Loucy (cell line): ENCODE measurements at regions not wholly inside any gene's neighbourhood (a gene's known extent, or its start where the extent isn't known, plus 50 kb on each side); places are given as distances from the start of the nearest gene placed in this dataset.

ENCODE experiments used
- H2AFZ ChIP-seq: fragments of 200-600 bp; sonication (generic); 2 replicates; pipeline ENCODE4 v1.6.0; 2016; ENCODE audit warnings: antibody characterized with exemption, mild to moderate bottlenecking, low read length, moderate library complexity
- H3F3A ChIP-seq: fragments of 200-600 bp; 2 replicates; pipeline ENCODE4 v1.6.0; 2016; ENCODE audit warnings: antibody characterized with exemption, low read depth, mild to moderate bottlenecking
- H3K27me3 ChIP-seq: fragments of 200-600 bp; sonication (generic); 2 replicates; pipeline ENCODE4 v1.6.1; 2014; ENCODE audit warnings: low read length, mild to moderate bottlenecking; ENCODE audit not compliant: insufficient read depth, poor library complexity, severe bottlenecking
- H3K36me3 ChIP-seq: fragments of 200-600 bp; sonication (generic); 2 replicates; pipeline ENCODE4 v1.6.1; 2016; ENCODE audit warnings: low read length; ENCODE audit not compliant: insufficient read depth
- H3K4me1 ChIP-seq: fragments of 200-600 bp; sonication (generic); 2 replicates; pipeline ENCODE4 v1.5.1; 2014; ENCODE audit warnings: low read length, mild to moderate bottlenecking; ENCODE audit not compliant: insufficient read depth, poor library complexity, severe bottlenecking
- H3K4me2 ChIP-seq: fragments of 200-600 bp; sonication (generic); 2 replicates; pipeline ENCODE4 v1.6.0; 2014; ENCODE audit warnings: antibody characterized with exemption, low read length, low read depth, mild to moderate bottlenecking; ENCODE audit not compliant: poor library complexity, severe bottlenecking
- H3K4me3 ChIP-seq: fragments of 200-600 bp; sonication (generic); 2 replicates; pipeline ENCODE4 v1.5.1; 2014; ENCODE audit warnings: low read length, mild to moderate bottlenecking, mixed read lengths; ENCODE audit not compliant: poor library complexity, severe bottlenecking
- H3K79me2 ChIP-seq: fragments of 200-600 bp; sonication (generic); 2 replicates; pipeline ENCODE4 v1.6.1; 2014; ENCODE audit warnings: low read length; ENCODE audit not compliant: insufficient read depth
- H3K9ac ChIP-seq: fragments of 200-600 bp; sonication (generic); 2 replicates; pipeline ENCODE4 v1.6.0; 2014; ENCODE audit warnings: mild to moderate bottlenecking, low read depth, low read length, moderate library complexity; ENCODE audit not compliant: poor library complexity, severe bottlenecking
- H3K9me2 ChIP-seq: fragments of 200-600 bp; sonication (generic); replicated peaks from 2 replicates; pipeline ENCODE4 v1.6.1; 2016; ENCODE audit warnings: low read depth, low read length, mixed read lengths
- H3K9me3 ChIP-seq: fragments of 200-600 bp; sonication (generic); 2 replicates; pipeline ENCODE4 v1.6.1; 2014; ENCODE audit warnings: mild to moderate bottlenecking, antibody characterized with exemption, low read length, low read depth; ENCODE audit not compliant: insufficient read depth
- H4K20me1 ChIP-seq: fragments of 200-600 bp; sonication (generic); 2 replicates; pipeline ENCODE4 v1.6.0; 2014; ENCODE audit warnings: antibody characterized with exemption, low read length, mild to moderate bottlenecking; ENCODE audit not compliant: insufficient read depth, poor library complexity, severe bottlenecking
- EZH2phosphoT487 ChIP-seq: fragments of 200-600 bp; IDR thresholded peaks from 2 replicates; pipeline ENCODE4 v1.6.1; 2018; ENCODE audit warnings: antibody characterized with exemption, mild to moderate bottlenecking, moderate library complexity, borderline replicate concordance
- TF ChIP-seq, protein P1 (sequence below): fragments of 200-600 bp; sonication (generic); conservative IDR thresholded peaks from 2 replicates; pipeline ENCODE4 v1.5.1; 2014; ENCODE audit warnings: mild to moderate bottlenecking, antibody characterized with exemption, low read length

DNA sequence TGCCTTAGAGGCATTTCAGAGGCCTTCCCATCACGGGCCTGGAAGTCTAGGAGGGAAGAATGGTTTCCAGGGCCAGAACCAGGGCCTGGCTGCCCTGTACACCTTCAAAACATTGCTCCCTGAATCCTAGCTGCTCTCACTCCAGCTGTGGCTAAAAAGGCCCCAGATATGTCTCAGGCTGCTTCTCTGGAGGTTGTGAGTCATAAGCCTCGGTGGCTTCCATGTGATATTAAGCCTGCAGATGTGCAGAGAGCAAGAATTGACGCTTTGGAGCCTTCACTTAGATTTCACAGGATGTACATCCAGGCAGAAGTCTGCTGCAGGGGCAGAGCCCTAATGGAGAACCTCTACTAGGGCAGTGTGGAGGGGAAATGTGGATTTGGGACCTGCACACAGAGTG is 502.5 kb downstream of the GRXCR1 start:
- Histone ChIP-seq H3K36me3 (no peaks in the 10 kb centered on the region), H3K4me3 (no peak overlapping the region), H2AFZ (no peak overlapping the region), H4K20me1 (no peaks in the 10 kb centered on the region), H3F3A (no peaks in the 10 kb centered on the region), H3K9me3 (no peaks in the 10 kb centered on the region; the same call in 1 of the 2 replicates), H3K9me2 (no peaks in the 10 kb centered on the region), H3K79me2 (no peaks in the 10 kb centered on the region), H3K4me1 (no peaks in the 10 kb centered on the region), H3K4me2 (no peak overlapping the region), H3K27me3 (no peaks in the 10 kb centered on the region), H3K9ac (no peak overlapping the region)
- TF ChIP-seq EZH2phosphoT487: no peak
- TF ChIP-seq, protein P1, sequence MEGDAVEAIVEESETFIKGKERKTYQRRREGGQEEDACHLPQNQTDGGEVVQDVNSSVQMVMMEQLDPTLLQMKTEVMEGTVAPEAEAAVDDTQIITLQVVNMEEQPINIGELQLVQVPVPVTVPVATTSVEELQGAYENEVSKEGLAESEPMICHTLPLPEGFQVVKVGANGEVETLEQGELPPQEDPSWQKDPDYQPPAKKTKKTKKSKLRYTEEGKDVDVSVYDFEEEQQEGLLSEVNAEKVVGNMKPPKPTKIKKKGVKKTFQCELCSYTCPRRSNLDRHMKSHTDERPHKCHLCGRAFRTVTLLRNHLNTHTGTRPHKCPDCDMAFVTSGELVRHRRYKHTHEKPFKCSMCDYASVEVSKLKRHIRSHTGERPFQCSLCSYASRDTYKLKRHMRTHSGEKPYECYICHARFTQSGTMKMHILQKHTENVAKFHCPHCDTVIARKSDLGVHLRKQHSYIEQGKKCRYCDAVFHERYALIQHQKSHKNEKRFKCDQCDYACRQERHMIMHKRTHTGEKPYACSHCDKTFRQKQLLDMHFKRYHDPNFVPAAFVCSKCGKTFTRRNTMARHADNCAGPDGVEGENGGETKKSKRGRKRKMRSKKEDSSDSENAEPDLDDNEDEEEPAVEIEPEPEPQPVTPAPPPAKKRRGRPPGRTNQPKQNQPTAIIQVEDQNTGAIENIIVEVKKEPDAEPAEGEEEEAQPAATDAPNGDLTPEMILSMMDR: no peak

DNA sequence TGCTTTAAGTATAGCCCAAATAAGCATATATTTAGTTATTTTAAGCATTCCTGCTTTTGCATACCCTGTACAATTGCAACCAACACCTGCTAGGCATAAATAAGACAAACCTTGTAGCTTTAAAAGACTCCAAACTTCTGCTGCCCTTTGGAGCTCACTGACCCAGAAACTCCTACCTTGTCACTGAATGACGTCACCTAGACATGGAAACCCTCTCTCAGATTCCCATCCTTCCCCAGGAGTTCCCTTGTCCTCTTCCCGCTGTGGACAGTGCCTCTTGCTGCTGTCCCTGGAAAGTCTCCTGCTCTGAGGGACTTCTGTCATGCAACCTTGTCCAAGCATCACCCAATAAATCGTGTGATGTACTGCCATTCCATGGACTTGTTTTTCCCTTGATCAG is 507.2 kb downstream of the GRXCR1 start:
- Histone ChIP-seq H3K36me3 (no peaks in the 10 kb centered on the region), H3F3A (no peaks in the 10 kb centered on the region), H3K79me2 (no peaks in the 10 kb centered on the region), H3K9me3 (no peaks in the 10 kb centered on the region; the same call in 1 of the 2 replicates), H3K4me3 (no peak overlapping the region), H3K9ac (no peak overlapping the region), H3K9me2 (no peaks in the 10 kb centered on the region), H4K20me1 (no peaks in the 10 kb centered on the region), H3K27me3 (no peaks in the 10 kb centered on the region), H2AFZ (no peak overlapping the region), H3K4me2 (no peak overlapping the region), H3K4me1 (no peaks in the 10 kb centered on the region)
- TF ChIP-seq EZH2phosphoT487: no peak
- TF ChIP-seq, protein P1: no peak

DNA sequence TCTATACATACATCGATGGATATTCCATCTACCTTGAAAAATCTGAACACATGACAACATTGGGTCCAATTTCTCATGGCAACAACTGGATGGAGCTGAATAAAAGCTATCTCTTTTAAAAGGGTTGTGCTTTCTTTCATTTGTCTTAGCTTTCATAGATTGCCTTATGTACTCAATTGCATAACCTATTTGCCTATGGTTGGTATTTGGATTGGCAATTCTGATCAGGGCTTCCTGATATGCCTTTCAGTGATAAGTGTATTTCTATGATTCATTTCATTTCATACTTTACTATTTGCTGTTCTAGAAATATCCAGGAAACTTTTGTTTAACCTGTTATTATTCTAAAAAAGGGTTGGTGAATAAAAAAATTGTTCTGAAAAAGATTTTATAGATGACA is 509.9 kb downstream of the GRXCR1 start:
- Histone ChIP-seq H4K20me1 (no peaks in the 10 kb centered on the region), H3K36me3 (no peaks in the 10 kb centered on the region), H3K4me3 (no peak overlapping the region), H3F3A (no peaks in the 10 kb centered on the region), H3K27me3 (no peaks in the 10 kb centered on the region), H3K4me1 (no peaks in the 10 kb centered on the region), H3K9me3 (no peaks in the 10 kb centered on the region; the same call in 1 of the 2 replicates), H3K9ac (no peak overlapping the region), H3K9me2 (no peaks in the 10 kb centered on the region), H3K4me2 (no peak overlapping the region), H2AFZ (no peak overlapping the region), H3K79me2 (no peaks in the 10 kb centered on the region)
- TF ChIP-seq EZH2phosphoT487: no peak
- TF ChIP-seq, protein P1: no peak
